ENCODE measurements at regions not wholly inside any gene's neighbourhood (a gene's known extent, or its start where the extent isn't known, plus 50 kb on each side); places are given as distances from the start of the nearest gene placed in this dataset.
A peak's percentile ranks its signal among the peaks of the same experiment; 100 is the strongest.

- TF ChIP-seq HIC2 (CRISPR knock-in tag; IDR thresholded peaks at IDR 0.05; ENCODE audit: low read depth) (no peak), FOXM1 (CRISPR knock-in tag; IDR thresholded peaks at IDR 0.05) (no peak), ZNF280D (CRISPR knock-in tag; IDR thresholded peaks at IDR 0.05) (peak; percentile 76; the same call in 1 of the 2 replicates), RXRB (CRISPR knock-in tag; IDR thresholded peaks at IDR 0.05; ENCODE audit: borderline replicate concordance) (peak; percentile 95), ZMYM3 (CRISPR knock-in tag; IDR thresholded peaks at IDR 0.05) (peak; percentile 87), GTF3A (CRISPR knock-in tag; conservative IDR thresholded peaks at IDR 0.05) (no peak), ZMYM4 (CRISPR knock-in tag; IDR thresholded peaks at IDR 0.05) (peak; percentile 89), SP2 (CRISPR knock-in tag; IDR thresholded peaks at IDR 0.05) (no peak), JUND (CRISPR knock-in tag; IDR thresholded peaks at IDR 0.05) (no peak), SOX6 (IDR thresholded peaks at IDR 0.05) (no peak), SOX6 (CRISPR knock-in tag; IDR thresholded peaks at IDR 0.05) (peak; percentile 85), KAT2B (IDR thresholded peaks at IDR 0.05; ENCODE audit: borderline replicate concordance, low read depth, low read length) (peak; percentile 50; the same call in 1 of the 2 replicates), ZNF841 (CRISPR knock-in tag; IDR thresholded peaks at IDR 0.05; ENCODE audit: borderline replicate concordance) (no peak), ZFP41 (CRISPR knock-in tag; IDR thresholded peaks at IDR 0.05; ENCODE audit: borderline replicate concordance) (no peak), ZNF232 (CRISPR knock-in tag; IDR thresholded peaks at IDR 0.05; ENCODE audit: borderline replicate concordance) (no peak), ZBTB8A (CRISPR knock-in tag; IDR thresholded peaks at IDR 0.05; ENCODE audit: borderline replicate concordance, low read depth) (no peak), ARID3A (IDR thresholded peaks at IDR 0.05; ENCODE audit: low read depth, low read length) (peak; percentile 93), THAP8 (CRISPR knock-in tag; IDR thresholded peaks at IDR 0.05; ENCODE audit: borderline replicate concordance) (no peak)
Observed at GRCh38 chr10:64075604-64076003, 554.4 kb downstream of the REEP3 start (continued).

Measured in HepG2 (cell line).